ENCODE measurements at regions not wholly inside any gene's neighbourhood (a gene's known extent, or its start where the extent isn't known, plus 50 kb on each side); places are given as distances from the start of the nearest gene placed in this dataset.

- no peak for TF ChIP-seq ZSCAN20 (CRISPR knock-in tag; IDR thresholded peaks at IDR 0.05)
- TF ChIP-seq RFX5 (IDR thresholded peaks at IDR 0.05) = no peak
- TF ChIP-seq CTCF (IDR thresholded peaks at IDR 0.05) = no peak
- no peak for TF ChIP-seq RAD21 (conservative IDR thresholded peaks at IDR 0.05 in 1 of 2, IDR thresholded peaks at IDR 0.05 in 1 of 2)
- TF ChIP-seq TFCP2L1 (CRISPR knock-in tag; IDR thresholded peaks at IDR 0.05) = no peak
- no peak for TF ChIP-seq BHLHE40 (IDR thresholded peaks at IDR 0.05; ENCODE audit: low read depth, low read length)
- TF ChIP-seq POLR2A (IDR thresholded peaks at IDR 0.05; ENCODE audit: low read length) = no peak
- TF ChIP-seq RNF2 (IDR thresholded peaks at IDR 0.05; ENCODE audit: borderline replicate concordance, low read depth) = no peak
- TF ChIP-seq SMC3 (IDR thresholded peaks at IDR 0.05) = no peak
- no peak for TF ChIP-seq EP300 (IDR thresholded peaks at IDR 0.05)
Observed at GRCh38 chr2:199552141-199552540, 94.4 kb upstream of the SATB2 start.

Measured in A549 (cell line).